GM12878 (cell line): ENCODE measurements at regions not wholly inside any gene's neighbourhood (a gene's known extent, or its start where the extent isn't known, plus 50 kb on each side); places are given as distances from the start of the nearest gene placed in this dataset.
A peak's percentile ranks its signal among the peaks of the same experiment; 100 is the strongest.

Source experiments
- ATAC-seq: fragments of 200-7000 bp; cut with Tn5 transposase; 3 replicates; pipeline ENCODE4 v1.9.1; 2020; ENCODE audit warnings: mild to moderate bottlenecking, moderate library complexity
- BruUV-seq: library from RNA; stranded (reverse); fragments of 400-500 nt; replicated peaks from 2 replicates; lab custom pipeline; 2021; lab: Mats Ljungman, UMichigan
- CTCF ChIA-PET: fragments of 300-600 bp; sonication (Branson Sonifier 250); formaldehyde crosslinking; extraction: SDS; loops from one replicate; lab custom pipeline; 2021; ENCODE audit warnings: inconsistent platforms; lab: Yijun Ruan, JAX
- POLR2A ChIA-PET: fragments of 350-600 bp; formaldehyde crosslinking; extraction: SDS; loops from one replicate; lab custom pipeline; 2021; ENCODE audit warnings: inconsistent platforms; lab: Charles Lee
- RAD21 ChIA-PET: fragments of 300-600 bp; sonication (Branson Sonifier 250); formaldehyde crosslinking; loops from one replicate; lab custom pipeline; 2023; ENCODE audit warnings: antibody characterized with exemption; ENCODE audit not compliant: unreplicated experiment; lab: Charles Lee
- SMC1A ChIA-PET: fragments of 300-600 bp; sonication (Branson Sonifier 250); formaldehyde crosslinking; loops from one replicate; lab custom pipeline; 2023; ENCODE audit not compliant: unreplicated experiment, uncharacterized antibody; lab: Charles Lee
- DNase-seq: peaks from one replicate; pipeline ENCODE4 v3.0.0-alpha.2; 2011; ENCODE audit warnings: low read depth, low spot score
- FAIRE-seq: peaks from 3 replicates; lab custom pipeline; 2011; peaks lifted over from hg19 to GRCh38; lab: Jason Lieb, UNC
- H2AFZ ChIP-seq: 2 replicates; pipeline ENCODE4 v1.6.0; 2011; ENCODE audit warnings: low read depth, low read length, control low read depth; ENCODE audit not compliant: control insufficient read depth
- H3K27ac ChIP-seq: 2 replicates; pipeline ENCODE4 v1.5.1; 2011; ENCODE audit warnings: control low read depth; ENCODE audit not compliant: control insufficient read depth, insufficient read depth
- H3K27me3 ChIP-seq, 2 experiments: replicated peaks in 1 of 2; 2 replicates each; pipeline versions ENCODE4 v1.6.0 to v1.6.1; 2011; ENCODE audit warnings: low read length in 1 of 2; ENCODE audit not compliant: control insufficient read depth in 2 of 2, insufficient read depth in 2 of 2
- H3K36me3 ChIP-seq, 2 experiments: 2 replicates each; pipeline ENCODE4 v1.5.1; 2011; ENCODE audit warnings: low read length in 1 of 2; ENCODE audit not compliant: control insufficient read depth in 2 of 2, insufficient read depth in 2 of 2
- H3K4me1 ChIP-seq: 2 replicates; pipeline ENCODE4 v1.6.1; 2011; ENCODE audit warnings: mild to moderate bottlenecking, low read length, moderate library complexity, mixed read lengths; ENCODE audit not compliant: control insufficient read depth, insufficient read depth
- H3K4me2 ChIP-seq: 2 replicates; pipeline ENCODE4 v1.6.0; 2011; ENCODE audit warnings: control low read depth; ENCODE audit not compliant: control insufficient read depth, insufficient read depth
- H3K4me3 ChIP-seq: fragments of 200-600 bp; sonication (generic); 2 replicates; pipeline ENCODE4 v1.5.1; 2016
- H3K79me2 ChIP-seq: 2 replicates; pipeline ENCODE4 v1.6.0; 2011; ENCODE audit warnings: low read length; ENCODE audit not compliant: control insufficient read depth, insufficient read depth
- H3K9ac ChIP-seq: 2 replicates; pipeline ENCODE4 v1.8.0; 2011; ENCODE audit warnings: low read length, control low read depth, mixed read lengths; ENCODE audit not compliant: control insufficient read depth, insufficient read depth
- H3K9me3 ChIP-seq: replicated peaks from 3 replicates; pipeline ENCODE4 v1.5.1; 2011; ENCODE audit warnings: mild to moderate bottlenecking, low read length; ENCODE audit not compliant: control insufficient read depth, insufficient read depth
- H4K20me1 ChIP-seq: 2 replicates; pipeline ENCODE4 v1.6.0; 2011; ENCODE audit not compliant: control insufficient read depth, insufficient read depth
- ATF2 ChIP-seq: IDR thresholded peaks from 2 replicates; pipeline ENCODE4 v1.6.1; 2012; ENCODE audit warnings: low read length, inconsistent platforms
- BACH1 ChIP-seq: fragments of 450-650 bp; IDR thresholded peaks from 2 replicates; pipeline ENCODE4 v1.6.1; 2017; ENCODE audit warnings: mild to moderate bottlenecking, borderline replicate concordance
- CBX5 ChIP-seq: sonication (generic); IDR thresholded peaks from 2 replicates; pipeline ENCODE4 v1.6.1; 2016; ENCODE audit warnings: low read depth, moderate library complexity, mild to moderate bottlenecking, inconsistent platforms
- FOXK2 ChIP-seq: fragments of 450-650 bp; IDR thresholded peaks from 2 replicates; pipeline ENCODE4 v1.6.1; 2017; ENCODE audit warnings: mild to moderate bottlenecking, moderate library complexity
- JUND ChIP-seq: IDR thresholded peaks from 2 replicates; pipeline ENCODE4 v1.6.1; 2012; ENCODE audit warnings: low read depth, mild to moderate bottlenecking, low read length, improper control_type of control experiment, moderate library complexity
- MTA2 ChIP-seq: fragments of 450-650 bp; IDR thresholded peaks from 2 replicates; pipeline ENCODE4 v1.6.1; 2016; ENCODE audit warnings: low read depth, mild to moderate bottlenecking, moderate library complexity
- MYB ChIP-seq: fragments of 150-350 bp; IDR thresholded peaks from 2 replicates; pipeline ENCODE4 v1.6.1; 2014; ENCODE audit warnings: mild to moderate bottlenecking, low read depth, low read length, borderline replicate concordance
- PML ChIP-seq: IDR thresholded peaks from 2 replicates; pipeline ENCODE4 v1.6.1; 2012; ENCODE audit warnings: low read length, inconsistent platforms
- RFX5 ChIP-seq: IDR thresholded peaks from 2 replicates; pipeline ENCODE4 v1.6.1; 2011; ENCODE audit warnings: low read depth, low read length, improper control_type of control experiment
- SIN3A ChIP-seq: IDR thresholded peaks from 2 replicates; pipeline ENCODE4 v1.6.1; 2012; ENCODE audit warnings: low read depth, low read length, improper control_type of control experiment
- USF1 ChIP-seq: IDR thresholded peaks from 2 replicates; pipeline ENCODE4 v1.6.1; 2011; ENCODE audit warnings: borderline replicate concordance, low read depth, mild to moderate bottlenecking, moderate library complexity, mixed read lengths, low read length; ENCODE audit not compliant: insufficient read depth; ENCODE audit errors: extremely low read length
- ZSCAN29 ChIP-seq: fragments of 450-650 bp; IDR thresholded peaks from 2 replicates; pipeline ENCODE4 v1.6.1; 2017; ENCODE audit warnings: mild to moderate bottlenecking, moderate library complexity
- WGBS: methylation state at CpG from one replicate; pipeline ENCODE4 v1.1.6; 2016; ENCODE audit warnings: low lambda C conversion rate; ENCODE audit not compliant: insufficient replicate concordance, insufficient coverage; ENCODE audit errors: missing lambda C conversion rate; 5-methylcytosine and 5-hydroxymethylcytosine counted together
- in situ Hi-C: fragments of 300-500 bp; cut with MboI; formaldehyde crosslinking; loops from 9 replicates; pipeline ENCODE4 v1.14.3; 2018; ENCODE audit warnings: mixed read lengths
- intact Hi-C: fragments of 100-400 bp; cut with micrococcal nuclease; formaldehyde crosslinking; loops from one replicate; pipeline ENCODE4 v1.14.2; 2022; ENCODE audit not compliant: unreplicated experiment

GRCh38 chr6:105522626-105523322 lies 119.9 kb upstream of the PREP start:
- Histone ChIP-seq H3K9ac (no peak overlapping the region), H2AFZ (no peak overlapping the region), H3K79me2 (no peaks in the 10 kb centered on the region), H3K4me3 (no peak overlapping the region), H3K4me1 (no peaks in the 10 kb centered on the region), H3K27ac (no peak overlapping the region), H3K27me3 (no peaks in the 10 kb centered on the region), H4K20me1 (no peaks in the 10 kb centered on the region), H3K36me3 (no peaks in the 10 kb centered on the region), H3K9me3 (no peaks in the 10 kb centered on the region), H3K4me2 (no peak overlapping the region)
- RAD21 ChIA-PET, result no interaction called here
- CTCF ChIA-PET, result no interaction called here
- BruUV-seq, result no TSS peak
- in situ Hi-C loops, result no loop called here
- FAIRE-seq, result no peak
- WGBS, result 43% methylated on average over 3 of the region's 3 CpGs
- POLR2A ChIA-PET, result no interaction called here
- DNase-seq, result no peak
- TF ChIP-seq BACH1 (peak; percentile 90), JUND (no peak)
- SMC1A ChIA-PET, result interaction anchor here (1.2 to 2.1 kb wide), 3 partner anchors 22 to 123 kb away, joined by 3 to 7 read pairs (median 6); no protein-coding TSS in a partner anchor
- no peak for ATAC-seq
- intact Hi-C loops, result no loop called here

GRCh38 chr6:105519954-105520353 lies 117.1 kb upstream of the PREP start:
- Histone ChIP-seq H3K4me2 (no peak overlapping the region), H3K4me1 (no peaks in the 10 kb centered on the region), H3K4me3 (no peak overlapping the region), H3K36me3 (no peaks in the 10 kb centered on the region), H3K27ac (no peak overlapping the region), H4K20me1 (no peaks in the 10 kb centered on the region), H3K27me3 (no peaks in the 10 kb centered on the region; a peak in 1 of 4 replicates), H3K79me2 (no peaks in the 10 kb centered on the region), H3K9ac (no peak overlapping the region), H2AFZ (no peak overlapping the region), H3K9me3 (no peaks in the 10 kb centered on the region)
- ChIA-PET RAD21 (interaction anchor here (0.5 kb wide), 1 partner anchor 15 kb away, joined by 4 read pairs; no protein-coding TSS in a partner anchor), SMC1A (interaction anchor here (0.9 to 1.3 kb wide), 3 partner anchors 20 to 82 kb away, joined by 3 read pairs; no protein-coding TSS in a partner anchor), CTCF (interaction anchor here (1.3 to 1.6 kb wide), 3 partner anchors 16 to 234 kb away, joined by 3 to 5 read pairs (median 3); no protein-coding TSS in a partner anchor), POLR2A (no interaction called here)
- in situ Hi-C loops (no loop called here), intact Hi-C loops (no loop called here)
- 98% methylated on average over 3 of the region's 3 CpGs for WGBS
- no TSS peak for BruUV-seq
- FAIRE-seq (no peak), ATAC-seq (no peak), DNase-seq (no peak)
- no peak for TF ChIP-seq SIN3A
- no peak for TF ChIP-seq USF1
- no peak for TF ChIP-seq RFX5
- no peak for TF ChIP-seq ZSCAN29
- no peak for TF ChIP-seq CBX5
- no peak for TF ChIP-seq MYB
- no peak for TF ChIP-seq MTA2
- TF ChIP-seq ATF2, result no peak
- no peak for TF ChIP-seq FOXK2
- no peak for TF ChIP-seq PML
